Dendritic cell treated with granulocyte-macrophage colony-stimulating factor and Interleukin-4, amounts not matched to agents 40 ng/mL and 50 ng/mL, for 4 days (primary cell): ENCODE measurements at regions not wholly inside any gene's neighbourhood (a gene's known extent, or its start where the extent isn't known, plus 50 kb on each side); places are given as distances from the start of the nearest gene placed in this dataset.

Source experiments
- H3K27ac Mint-ChIP-seq: one replicate; pipeline ENCODE4 v1.8.0; 2022; ENCODE audit warnings: mild to moderate bottlenecking, mixed read lengths
- H3K27me3 Mint-ChIP-seq: one replicate; pipeline ENCODE4 v1.8.0; 2022; ENCODE audit warnings: mild to moderate bottlenecking, mixed read lengths
- H3K36me3 Mint-ChIP-seq: one replicate; pipeline ENCODE4 v1.8.0; 2022; ENCODE audit warnings: low read depth, mixed read lengths
- H3K4me1 Mint-ChIP-seq: one replicate; pipeline ENCODE4 v1.8.0; 2022; ENCODE audit warnings: low read depth, mixed read lengths
- H3K4me3 Mint-ChIP-seq: one replicate; pipeline ENCODE4 v1.8.0; 2022; ENCODE audit warnings: mild to moderate bottlenecking, moderate library complexity, mixed read lengths
- H3K9me3 Mint-ChIP-seq: one replicate; pipeline ENCODE4 v1.8.0; 2022; ENCODE audit warnings: mixed read lengths
- intact Hi-C: fragments of 100-400 bp; cut with micrococcal nuclease; formaldehyde crosslinking; loops from one replicate; pipeline ENCODE4 v1.15.0; 2022

DNA sequence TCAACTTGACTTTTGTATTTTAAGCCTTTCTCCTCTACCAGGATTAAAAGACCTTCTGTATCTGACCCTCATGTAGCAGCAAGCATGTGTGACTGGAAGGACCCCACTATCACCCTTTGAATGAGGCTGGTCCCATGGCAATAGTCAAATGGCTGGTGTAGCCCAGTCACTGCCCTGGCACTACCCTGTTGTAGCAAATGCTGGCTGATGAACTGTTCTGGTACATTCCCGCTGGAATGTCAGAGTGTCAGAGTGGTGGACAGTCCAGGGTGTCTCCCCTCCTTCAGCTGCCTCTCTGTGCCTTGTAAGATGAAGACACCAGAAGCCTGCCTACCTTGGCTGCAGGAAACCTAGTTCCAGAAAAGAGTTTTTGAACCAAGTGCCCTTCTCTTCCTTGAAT is 115.7 kb downstream of the ACKR3 start:
- Mint-ChIP-seq H3K36me3 (no peaks in the 10 kb centered on the region), H3K27ac (no peak overlapping the region), H3K27me3 (peaks cover 41% of the 10 kb centered on the region), H3K4me1 (peaks cover 21% of the 10 kb centered on the region), H3K9me3 (no peaks in the 10 kb centered on the region), H3K4me3 (no peak overlapping the region)
- intact Hi-C loops, result no loop called here

DNA sequence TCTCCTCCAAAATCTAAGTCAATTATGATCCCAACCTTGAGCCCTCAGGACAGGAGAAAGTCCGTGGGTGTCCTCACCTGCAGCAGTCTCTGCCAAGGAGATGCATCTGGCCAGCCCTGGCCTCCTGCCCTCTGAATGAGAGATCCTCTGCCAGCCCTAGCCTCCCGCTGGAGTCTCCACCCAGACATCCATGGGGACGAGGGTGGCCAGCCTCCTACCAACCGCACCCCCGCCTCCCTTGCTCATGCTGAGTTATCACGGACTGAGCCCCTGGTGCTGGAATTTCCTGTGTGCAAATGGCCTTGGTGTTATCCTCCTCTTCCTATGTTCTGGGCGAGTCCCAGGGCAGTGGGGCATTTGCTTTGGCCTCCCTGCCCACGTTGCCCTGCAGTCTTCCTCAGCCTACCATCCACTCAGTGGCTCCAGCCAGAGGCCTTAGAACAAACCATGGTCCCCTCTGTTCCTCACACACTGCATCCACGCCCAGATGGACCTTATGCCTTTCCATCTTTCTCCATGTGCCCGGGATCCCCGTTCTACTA is 116.4 kb downstream of the ACKR3 start:
- peaks cover 37% of the 10 kb centered on the region for H3K27me3 Mint-ChIP-seq
- no peak overlapping the region for H3K27ac Mint-ChIP-seq
- no peaks in the 10 kb centered on the region for H3K9me3 Mint-ChIP-seq
- peaks cover 28% of the 10 kb centered on the region for H3K4me1 Mint-ChIP-seq
- no peaks in the 10 kb centered on the region for H3K36me3 Mint-ChIP-seq
- intact Hi-C loops, result no loop called here
- H3K4me3 Mint-ChIP-seq, result no peak overlapping the region

DNA sequence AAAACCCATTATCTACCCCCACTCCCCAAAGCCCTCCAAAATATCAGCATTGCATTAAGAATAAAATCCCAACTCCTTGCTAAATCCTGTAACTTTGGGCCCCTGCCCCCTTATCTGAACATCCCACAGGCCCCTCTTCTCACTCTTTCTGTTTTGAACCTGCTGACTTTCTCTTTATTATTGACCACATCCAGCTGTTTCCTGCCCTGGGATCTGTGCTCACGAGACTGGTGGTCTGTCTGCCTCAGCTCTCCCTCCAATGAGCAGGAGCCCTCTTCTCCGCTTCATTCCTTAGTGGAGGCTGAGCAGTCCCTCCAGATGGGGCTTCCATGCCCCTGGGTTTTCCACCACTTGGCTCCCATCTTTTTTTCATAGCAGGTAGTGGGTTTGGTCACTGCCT is 116.9 kb downstream of the ACKR3 start:
- Mint-ChIP-seq H3K4me1 (peaks cover 28% of the 10 kb centered on the region), H3K4me3 (no peak overlapping the region), H3K27me3 (peaks cover 40% of the 10 kb centered on the region), H3K9me3 (no peaks in the 10 kb centered on the region), H3K27ac (no peak overlapping the region), H3K36me3 (no peaks in the 10 kb centered on the region)
- intact Hi-C loops, result no loop called here

DNA sequence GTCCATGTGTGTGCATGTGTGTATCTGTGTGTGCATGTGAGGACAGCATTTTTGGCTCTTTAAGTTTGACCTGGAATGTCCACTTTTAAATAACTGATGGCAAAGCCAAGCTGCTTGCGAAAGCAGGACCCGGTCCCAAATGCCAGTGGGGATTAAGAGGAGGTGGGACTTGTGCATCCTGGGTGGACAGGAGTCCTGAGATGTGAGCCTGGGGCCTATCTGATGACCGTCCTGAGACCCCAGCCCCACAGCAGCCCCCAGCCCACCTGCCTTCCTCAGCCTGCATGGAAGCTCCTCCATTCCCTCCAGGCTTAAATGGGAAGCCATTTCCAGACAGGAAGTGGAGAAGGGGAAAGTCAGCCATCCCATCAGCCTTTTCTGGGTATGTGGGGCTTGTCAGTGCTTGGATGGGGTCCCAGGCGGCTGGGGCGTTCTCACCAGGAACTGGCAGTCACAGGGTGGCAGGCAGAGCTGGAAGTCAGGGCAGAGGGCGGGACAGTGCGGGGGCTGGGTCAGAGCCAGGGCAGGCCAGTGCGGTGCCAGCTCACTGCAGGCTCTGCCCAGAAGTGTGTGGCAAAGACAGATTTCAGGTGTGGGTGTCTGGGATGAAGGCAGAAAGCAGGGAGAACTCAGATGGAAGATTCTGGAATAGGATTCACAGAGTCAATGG is 117.8 kb downstream of the ACKR3 start:
- Mint-ChIP-seq H3K27me3 (peaks cover 43% of the 10 kb centered on the region), H3K9me3 (no peaks in the 10 kb centered on the region), H3K4me1 (peaks cover 28% of the 10 kb centered on the region), H3K4me3 (no peak overlapping the region), H3K27ac (no peak overlapping the region), H3K36me3 (no peaks in the 10 kb centered on the region)
- intact Hi-C loops, result no loop called here

DNA sequence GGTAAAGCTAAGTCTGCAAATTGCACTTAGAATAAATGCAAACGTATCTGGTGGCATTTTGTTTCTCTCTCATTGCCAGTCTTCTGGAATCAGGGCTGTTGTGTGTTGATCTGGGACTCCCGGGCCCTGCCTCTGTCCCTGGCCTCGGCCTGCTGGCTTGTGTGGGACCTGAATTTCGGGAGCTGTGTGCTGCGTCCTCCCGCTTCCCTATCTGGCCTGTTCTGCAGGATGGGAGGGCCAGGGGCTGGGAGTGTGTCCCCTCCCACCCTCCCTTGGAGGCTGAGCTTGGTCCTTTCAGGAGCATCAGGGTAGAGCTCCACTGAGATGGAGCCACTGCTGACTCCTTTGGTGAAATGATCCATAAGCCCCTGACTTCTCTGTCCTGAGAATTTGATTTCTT is 118.5 kb downstream of the ACKR3 start:
- Mint-ChIP-seq H3K36me3 (no peaks in the 10 kb centered on the region), H3K27ac (no peak overlapping the region), H3K9me3 (no peaks in the 10 kb centered on the region), H3K4me3 (no peak overlapping the region), H3K27me3 (peaks cover 38% of the 10 kb centered on the region), H3K4me1 (peaks cover 23% of the 10 kb centered on the region)
- intact Hi-C loops, result no loop called here

DNA sequence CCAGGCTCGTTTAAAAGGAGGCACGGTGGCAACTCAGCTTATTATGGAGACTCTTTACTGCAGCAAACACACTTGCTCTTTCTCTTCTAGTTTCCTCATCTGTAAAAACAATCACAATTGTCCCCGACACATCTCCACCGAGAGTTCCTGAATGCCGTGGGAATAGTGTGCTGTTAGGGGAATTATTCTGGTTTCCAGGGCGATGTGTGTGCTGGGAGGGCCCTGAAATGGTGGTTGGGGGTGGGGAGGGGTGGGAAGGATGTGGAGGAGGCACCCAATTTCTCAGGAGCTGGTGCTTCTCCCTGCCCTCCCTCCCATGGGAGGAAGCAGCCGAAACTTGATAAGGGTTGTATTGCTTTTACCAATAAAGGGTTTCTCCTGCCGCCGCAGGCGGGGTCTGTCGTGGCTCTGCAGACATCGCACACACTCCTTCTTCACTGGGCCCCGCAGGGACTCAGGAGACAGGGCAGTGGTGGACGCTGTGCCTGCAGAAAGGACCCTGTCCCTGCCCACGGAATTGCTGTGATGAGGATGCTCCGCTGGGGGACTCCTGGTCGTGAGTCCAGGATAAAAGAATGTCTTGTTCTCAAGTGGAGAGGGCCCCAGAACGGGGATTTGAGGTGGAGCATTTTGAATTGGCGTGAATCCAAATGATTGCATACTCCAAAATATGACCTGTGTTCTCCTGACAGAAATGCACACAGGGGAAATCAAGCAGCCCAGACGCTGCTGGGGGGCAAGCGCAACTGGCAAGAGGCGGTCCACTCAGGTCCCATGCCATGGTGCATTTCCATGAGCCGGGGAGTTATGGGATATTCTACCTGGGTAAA is 119.2 kb downstream of the ACKR3 start:
- H3K4me1 Mint-ChIP-seq, result peaks cover 23% of the 10 kb centered on the region
- intact Hi-C loops, result no loop called here
- H3K27ac Mint-ChIP-seq, result peak overlapping the region; percentile 30
- no peak overlapping the region for H3K4me3 Mint-ChIP-seq
- peaks cover 37% of the 10 kb centered on the region for H3K27me3 Mint-ChIP-seq
- no peaks in the 10 kb centered on the region for H3K9me3 Mint-ChIP-seq
- H3K36me3 Mint-ChIP-seq, result no peaks in the 10 kb centered on the region

DNA sequence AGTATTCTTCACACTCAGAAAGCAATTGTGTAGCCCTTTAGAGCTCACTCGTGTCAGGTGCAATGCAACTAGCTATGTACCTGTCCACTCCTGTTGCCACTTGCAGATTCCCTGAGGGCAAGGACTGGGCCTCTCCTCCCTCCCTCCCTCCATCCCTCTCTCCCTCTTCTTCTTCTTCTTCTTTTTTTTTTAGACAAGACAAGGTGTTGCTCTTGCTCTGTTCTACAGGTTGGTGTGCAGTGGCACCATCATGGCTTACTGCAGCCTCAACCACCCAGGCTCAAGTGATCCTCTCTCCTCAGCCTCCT is 119.7 kb downstream of the ACKR3 start:
- no peaks in the 10 kb centered on the region for H3K36me3 Mint-ChIP-seq
- peaks cover 23% of the 10 kb centered on the region for H3K4me1 Mint-ChIP-seq
- H3K4me3 Mint-ChIP-seq, result no peak overlapping the region
- H3K27ac Mint-ChIP-seq, result peak overlapping the region; percentile 30
- intact Hi-C loops, result no loop called here
- H3K9me3 Mint-ChIP-seq, result no peaks in the 10 kb centered on the region
- H3K27me3 Mint-ChIP-seq, result peaks cover 40% of the 10 kb centered on the region

DNA sequence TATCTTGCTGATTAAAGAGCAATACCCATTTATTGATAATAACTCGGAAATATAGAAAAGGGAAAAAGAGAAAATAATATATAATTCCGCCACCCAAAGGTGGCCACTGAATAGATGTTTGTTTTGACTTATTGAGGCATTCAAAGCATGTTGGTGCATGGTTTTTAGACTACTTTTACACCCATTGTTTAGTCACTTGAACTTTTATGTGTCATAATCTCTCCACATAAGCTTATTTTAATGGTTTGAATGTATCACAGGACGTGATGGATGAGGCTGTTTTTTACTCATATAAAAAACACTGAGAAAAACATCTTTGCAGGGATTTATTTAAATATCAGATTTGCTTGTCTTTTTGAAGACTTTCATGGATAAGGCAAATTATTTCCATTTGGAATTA is 120.4 kb downstream of the ACKR3 start:
- Mint-ChIP-seq H3K27ac (no peak overlapping the region), H3K36me3 (no peaks in the 10 kb centered on the region), H3K4me1 (peaks cover 23% of the 10 kb centered on the region), H3K4me3 (no peak overlapping the region), H3K27me3 (peaks cover 44% of the 10 kb centered on the region), H3K9me3 (no peaks in the 10 kb centered on the region)
- intact Hi-C loops, result no loop called here

DNA sequence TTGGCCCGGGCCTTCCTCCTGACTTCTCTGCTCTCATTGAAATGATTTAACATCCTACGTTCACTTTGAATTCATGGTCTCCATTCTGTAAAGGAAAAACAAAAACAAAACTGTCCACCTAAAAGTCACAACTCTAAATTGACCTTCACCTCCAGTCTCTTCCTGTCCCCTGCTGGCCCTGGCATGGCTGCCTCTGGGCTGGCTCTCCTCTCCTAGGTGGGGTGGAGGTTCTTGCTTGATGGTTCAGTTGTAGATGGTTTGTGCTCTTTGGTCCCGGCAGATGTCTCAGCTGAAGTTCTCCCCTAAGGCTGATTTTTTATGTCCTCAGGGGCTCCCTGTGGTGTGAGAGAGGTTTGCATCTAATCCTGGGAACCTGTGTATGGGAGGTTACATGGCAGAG is 121.1 kb downstream of the ACKR3 start:
- intact Hi-C loops, result no loop called here
- H3K36me3 Mint-ChIP-seq, result no peaks in the 10 kb centered on the region
- no peak overlapping the region for H3K4me3 Mint-ChIP-seq
- peaks cover 27% of the 10 kb centered on the region for H3K4me1 Mint-ChIP-seq
- H3K9me3 Mint-ChIP-seq, result no peaks in the 10 kb centered on the region
- no peak overlapping the region for H3K27ac Mint-ChIP-seq
- peaks cover 45% of the 10 kb centered on the region for H3K27me3 Mint-ChIP-seq

DNA sequence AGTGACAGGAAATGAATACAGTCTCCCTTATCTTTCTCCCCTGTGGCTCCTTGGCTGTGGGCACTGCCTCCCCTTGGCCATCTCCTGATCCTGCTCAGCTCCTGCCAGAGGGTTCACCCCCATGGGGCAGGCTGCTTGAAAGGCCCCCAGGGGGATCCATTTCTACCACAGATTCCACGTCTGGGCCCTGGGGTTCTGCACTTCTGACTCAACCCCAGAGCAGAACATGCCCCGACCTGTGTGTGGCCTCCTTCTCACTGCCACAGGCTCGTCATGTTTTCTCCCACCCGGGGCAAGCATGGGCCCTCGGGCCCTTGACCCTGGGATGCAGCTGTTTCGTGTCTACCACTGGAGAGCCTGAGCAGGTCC is 122.2 kb downstream of the ACKR3 start:
- Mint-ChIP-seq H3K27ac (no peak overlapping the region), H3K4me1 (peaks cover 29% of the 10 kb centered on the region), H3K4me3 (no peak overlapping the region), H3K27me3 (peaks cover 42% of the 10 kb centered on the region), H3K36me3 (no peaks in the 10 kb centered on the region), H3K9me3 (no peaks in the 10 kb centered on the region)
- intact Hi-C loops, result no loop called here

DNA sequence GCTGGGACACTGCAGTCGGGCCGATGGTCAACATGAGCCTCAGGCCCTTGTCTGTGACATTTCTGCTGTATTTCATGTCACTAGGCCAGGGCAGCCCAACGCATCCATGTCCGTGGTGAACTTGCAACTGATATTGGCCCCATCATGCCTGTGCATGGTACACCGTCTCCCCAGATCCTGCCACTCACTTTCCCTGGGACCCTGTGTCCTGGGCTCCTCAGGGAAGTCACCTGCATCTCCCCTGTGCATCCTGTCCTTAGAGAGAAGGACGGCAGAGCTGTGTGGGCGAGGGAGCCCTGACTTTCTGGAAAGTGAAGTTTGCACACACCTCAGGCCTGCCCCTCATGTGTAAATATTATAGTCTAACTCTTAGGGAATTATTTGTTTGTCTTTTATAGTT is 123.3 kb downstream of the ACKR3 start:
- Mint-ChIP-seq H3K27me3 (peaks cover 46% of the 10 kb centered on the region), H3K4me3 (no peak overlapping the region), H3K27ac (no peak overlapping the region), H3K36me3 (no peaks in the 10 kb centered on the region), H3K4me1 (peaks cover 27% of the 10 kb centered on the region), H3K9me3 (no peaks in the 10 kb centered on the region)
- intact Hi-C loops, result no loop called here

DNA sequence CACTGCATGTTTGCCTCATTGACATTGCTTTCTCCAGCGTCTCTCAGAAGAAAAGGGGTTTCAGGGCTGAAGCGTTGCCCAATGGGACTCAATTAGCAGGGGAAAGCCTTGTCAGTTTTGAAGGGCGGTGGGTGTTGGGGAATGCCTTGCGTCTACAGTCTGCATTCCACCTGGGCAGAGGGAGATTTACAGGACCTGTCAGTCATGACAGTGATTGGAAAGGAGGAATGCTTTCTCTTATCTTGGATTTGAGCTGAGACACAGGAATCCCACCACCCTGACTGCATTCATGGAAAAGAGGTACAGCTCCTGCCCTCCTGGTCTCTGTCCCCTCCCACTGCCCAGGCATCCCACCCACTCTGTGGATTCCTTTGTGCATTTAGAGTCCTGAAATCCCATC is 123.9 kb downstream of the ACKR3 start:
- H3K4me3 Mint-ChIP-seq, result no peak overlapping the region
- H3K9me3 Mint-ChIP-seq, result no peaks in the 10 kb centered on the region
- intact Hi-C loops, result no loop called here
- H3K36me3 Mint-ChIP-seq, result no peaks in the 10 kb centered on the region
- peaks cover 46% of the 10 kb centered on the region for H3K27me3 Mint-ChIP-seq
- peaks cover 26% of the 10 kb centered on the region for H3K4me1 Mint-ChIP-seq
- no peak overlapping the region for H3K27ac Mint-ChIP-seq

DNA sequence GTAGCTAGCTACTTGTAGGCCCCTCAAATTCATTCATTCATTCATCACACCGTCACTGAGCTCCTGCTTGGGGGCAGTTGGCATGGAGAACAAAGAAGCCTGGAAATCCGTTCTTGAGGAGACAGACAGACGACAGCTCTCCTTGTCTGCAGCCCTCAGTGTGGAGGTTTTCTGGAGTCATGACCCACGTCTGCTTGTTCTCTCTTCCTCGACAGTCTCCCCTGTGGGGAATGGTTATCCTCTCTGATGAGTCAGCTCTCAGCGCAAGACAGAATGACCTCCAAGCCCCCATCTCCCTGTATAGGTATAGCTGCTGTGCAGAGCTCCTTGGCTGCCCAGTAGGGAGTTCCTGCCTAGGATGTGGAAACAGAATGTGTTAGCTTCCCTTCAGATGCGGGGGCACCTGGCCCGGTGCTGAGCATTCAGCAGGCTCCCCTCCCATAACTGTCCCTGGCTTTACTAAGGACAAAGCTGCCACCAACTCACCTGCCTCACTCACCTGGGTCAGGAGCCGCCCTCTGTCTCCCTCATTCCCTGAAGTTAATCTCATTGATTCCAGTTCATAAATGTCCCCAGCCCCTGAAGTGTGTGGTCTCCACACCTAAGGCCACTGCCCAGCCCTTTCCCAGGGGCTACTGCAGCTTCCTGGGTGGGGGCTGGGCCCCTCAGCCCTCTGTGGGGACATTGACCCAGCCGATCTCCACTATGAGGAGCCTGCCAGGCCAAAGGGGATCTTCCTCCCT is 124.7 kb downstream of the ACKR3 start:
- H3K9me3 Mint-ChIP-seq, result no peaks in the 10 kb centered on the region
- H3K27me3 Mint-ChIP-seq, result peaks cover 44% of the 10 kb centered on the region
- H3K4me3 Mint-ChIP-seq, result no peak overlapping the region
- H3K36me3 Mint-ChIP-seq, result no peaks in the 10 kb centered on the region
- H3K27ac Mint-ChIP-seq, result no peak overlapping the region
- intact Hi-C loops, result no loop called here
- H3K4me1 Mint-ChIP-seq, result peaks cover 24% of the 10 kb centered on the region

DNA sequence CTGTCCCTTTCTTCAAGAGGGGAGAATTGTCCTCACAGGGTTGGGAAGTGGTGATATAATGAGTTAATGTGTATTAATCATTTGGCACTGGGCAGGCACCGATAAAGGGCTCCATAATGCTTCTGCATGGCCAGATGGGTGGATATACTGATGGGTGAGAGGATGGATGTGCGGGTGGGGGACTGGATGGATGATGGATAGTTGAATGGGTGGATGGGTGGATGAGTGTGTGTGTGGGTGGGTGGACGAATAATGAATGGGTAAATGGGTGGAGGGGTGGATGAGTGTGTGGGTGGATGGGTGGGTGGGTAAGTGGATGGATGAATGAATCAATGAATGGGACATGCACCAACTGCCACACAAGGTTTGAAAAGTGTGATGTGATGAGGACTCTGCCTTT is 127.2 kb downstream of the ACKR3 start:
- Mint-ChIP-seq H3K27ac (no peak overlapping the region), H3K9me3 (no peaks in the 10 kb centered on the region), H3K4me1 (peaks cover 11% of the 10 kb centered on the region), H3K27me3 (peaks cover 45% of the 10 kb centered on the region), H3K36me3 (no peaks in the 10 kb centered on the region), H3K4me3 (no peak overlapping the region)
- intact Hi-C loops, result no loop called here
